A549 (cell line): ENCODE measurements at regions not wholly inside any gene's neighbourhood (a gene's known extent, or its start where the extent isn't known, plus 50 kb on each side); places are given as distances from the start of the nearest gene placed in this dataset.

ENCODE experiments used
- ATAC-seq, 2 experiments: fragments of 200-7000 bp in 1 of 2; fragments of >200 bp in 1 of 2; cut with Nextera tagmentation in 1 of 2; cut with Tn5 transposase in 1 of 2; 3 replicates each; pipeline versions ENCODE4 v1.8.0 to v1.9.1; 2018 to 2020; ENCODE audit warnings: mild to moderate bottlenecking in 1 of 2, moderate library complexity in 1 of 2
- CTCF ChIA-PET: fragments of 300-600 bp; sonication (Branson Sonifier 250); formaldehyde crosslinking; extraction: SDS; loops from one replicate; lab custom pipeline; 2021; ENCODE audit warnings: antibody characterized with exemption, inconsistent platforms; lab: Yijun Ruan, JAX
- POLR2A ChIA-PET: fragments of 350-600 bp; formaldehyde crosslinking; extraction: SDS; loops from one replicate; lab custom pipeline; 2021; ENCODE audit warnings: antibody characterized with exemption, inconsistent platforms; lab: Yijun Ruan, JAX
- DNase-seq, 2 experiments: peaks; one replicate each; pipeline versions ENCODE4 v3.0.0 to v3.0.0-alpha.2; 2011 to 2016; ENCODE audit warnings: low read depth in 1 of 2, low spot score in 1 of 2
- FAIRE-seq: peaks from 2 replicates; lab custom pipeline; 2011; peaks lifted over from hg19 to GRCh38; lab: Jason Lieb, UNC
- H3K27ac ChIP-seq, 2 experiments: fragments of >200 bp; sonication (Bioruptor Twin); formaldehyde crosslinking; 3 replicates each; pipeline ENCODE4 v1.5.1; 2016 to 2017
- H3K4me1 ChIP-seq: fragments of >200 bp; sonication (Bioruptor Twin); formaldehyde crosslinking; 3 replicates; pipeline ENCODE4 v1.6.1; 2016
- H3K4me2 ChIP-seq: fragments of >200 bp; sonication (Bioruptor Twin); formaldehyde crosslinking; 3 replicates; pipeline ENCODE4 v1.6.1; 2016
- H3K4me3 ChIP-seq: fragments of >200 bp; sonication (Bioruptor Twin); formaldehyde crosslinking; 3 replicates; pipeline ENCODE4 v1.5.1; 2016
- H3K9me3 ChIP-seq: fragments of >200 bp; sonication (Bioruptor Twin); formaldehyde crosslinking; 3 replicates; pipeline ENCODE4 v1.6.1; 2016
- CBX8 ChIP-seq: fragments of 200-600 bp; sonication (generic); IDR thresholded peaks from 2 replicates; pipeline ENCODE4 v1.6.1; 2016
- CEBPB ChIP-seq, 2 experiments: fragments of >200 bp in 1 of 2; sonication (Bioruptor Twin) in 1 of 2; formaldehyde crosslinking in 1 of 2; IDR thresholded peaks; 2 replicates each; pipeline ENCODE4 v1.6.1; 2012 to 2016
- CHD2 ChIP-seq: fragments of 150-350 bp; IDR thresholded peaks from 2 replicates; pipeline ENCODE4 v1.6.1; 2014; ENCODE audit warnings: low read length; ENCODE audit not compliant: partially characterized antibody
- CHD4 ChIP-seq: fragments of 200-600 bp; sonication (generic); IDR thresholded peaks from 2 replicates; pipeline ENCODE4 v1.6.1; 2016; ENCODE audit warnings: antibody characterized with exemption, mild to moderate bottlenecking, borderline replicate concordance
- FOSB ChIP-seq: fragments of 250-450 bp; sonication (Bioruptor Pico); IDR thresholded peaks from 2 replicates; pipeline ENCODE4 v1.5.0; 2020; ENCODE audit warnings: mild to moderate bottlenecking, moderate library complexity
- FOSL2 ChIP-seq, 2 experiments: fragments of 450-650 bp in 1 of 2; fragments of >200 bp in 1 of 2; sonication (Bioruptor Twin) in 1 of 2; formaldehyde crosslinking; IDR thresholded peaks; 2 replicates each; pipeline versions ENCODE4 v1.5.0 to v1.6.1; 2016 to 2020; ENCODE audit warnings: mild to moderate bottlenecking in 1 of 2, moderate library complexity in 1 of 2
- FOXS1 ChIP-seq: fragments of 250-450 bp; sonication (Bioruptor Pico); IDR thresholded peaks from 2 replicates; pipeline ENCODE4 v1.5.0; 2020; ENCODE audit warnings: mild to moderate bottlenecking, moderate library complexity
- GATA3 ChIP-seq: IDR thresholded peaks from 2 replicates; pipeline ENCODE4 v1.6.1; 2012; ENCODE audit warnings: borderline replicate concordance
- HDAC2 ChIP-seq: fragments of 200-600 bp; sonication (generic); IDR thresholded peaks from 2 replicates; pipeline ENCODE4 v1.6.1; 2016
- HOXB13 ChIP-seq: fragments of 250-450 bp; sonication (Bioruptor Pico); IDR thresholded peaks from 2 replicates; pipeline ENCODE4 v1.5.0; 2020; ENCODE audit warnings: low read depth, mild to moderate bottlenecking, moderate library complexity
- HOXB5 ChIP-seq: fragments of 250-450 bp; sonication (Bioruptor Pico); IDR thresholded peaks from 2 replicates; pipeline ENCODE4 v1.5.0; 2020; ENCODE audit warnings: mild to moderate bottlenecking, moderate library complexity
- KDM1A ChIP-seq: fragments of 200-600 bp; sonication (generic); IDR thresholded peaks from 2 replicates; pipeline ENCODE4 v1.6.1; 2016; ENCODE audit warnings: low read depth, mild to moderate bottlenecking
- MAZ ChIP-seq: fragments of 150-350 bp; IDR thresholded peaks from 2 replicates; pipeline ENCODE4 v1.6.1; 2014; ENCODE audit warnings: antibody characterized with exemption, low read depth, low read length, borderline replicate concordance
- PHF8 ChIP-seq: fragments of 200-600 bp; sonication (generic); IDR thresholded peaks from 2 replicates; pipeline ENCODE4 v1.6.1; 2016; ENCODE audit warnings: low read depth, mild to moderate bottlenecking, antibody characterized with exemption, moderate library complexity, borderline replicate concordance
- POLR2A ChIP-seq: IDR thresholded peaks from 2 replicates; pipeline ENCODE4 v1.6.1; 2012; ENCODE audit warnings: mild to moderate bottlenecking, low read length
- POLR2AphosphoS2 ChIP-seq: conservative IDR thresholded peaks from 2 replicates; pipeline ENCODE4 v1.6.1; 2012; ENCODE audit warnings: low read length, improper control_type of control experiment, inconsistent platforms
- RARB ChIP-seq: fragments of 250-450 bp; sonication (Bioruptor Pico); IDR thresholded peaks from 2 replicates; pipeline ENCODE4 v1.8.0; 2021; ENCODE audit warnings: mild to moderate bottlenecking, moderate library complexity
- RNF2 ChIP-seq: fragments of 200-600 bp; sonication (generic); IDR thresholded peaks from 2 replicates; pipeline ENCODE4 v1.6.1; 2016; ENCODE audit warnings: low read depth, mild to moderate bottlenecking, antibody characterized with exemption, moderate library complexity, borderline replicate concordance
- SMC3 ChIP-seq: fragments of >200 bp; sonication (Bioruptor Twin); formaldehyde crosslinking; IDR thresholded peaks from 3 replicates; pipeline ENCODE4 v1.6.1; 2018; ENCODE audit warnings: inconsistent platforms
- SREBF2 ChIP-seq: fragments of 450-650 bp; IDR thresholded peaks from 2 replicates; pipeline ENCODE4 v1.6.1; 2014; ENCODE audit warnings: mild to moderate bottlenecking, moderate library complexity
- TP53 ChIP-seq: fragments of 250-450 bp; sonication (Bioruptor Pico); IDR thresholded peaks from 2 replicates; pipeline ENCODE4 v1.5.0; 2021; ENCODE audit warnings: mild to moderate bottlenecking, moderate library complexity
- ZC3H11A ChIP-seq: fragments of 450-650 bp; IDR thresholded peaks from 2 replicates; pipeline ENCODE4 v1.6.1; 2014; ENCODE audit warnings: antibody characterized with exemption, mild to moderate bottlenecking
- ZSCAN20 ChIP-seq: fragments of 250-450 bp; sonication (Bioruptor Pico); IDR thresholded peaks from 2 replicates; pipeline ENCODE4 v1.8.0; 2022; ENCODE audit warnings: mild to moderate bottlenecking, moderate library complexity
- WGBS: methylation state at CpG from one replicate; pipeline ENCODE4 v1.1.6; 2017; ENCODE audit errors: missing lambda C conversion rate; 5-methylcytosine and 5-hydroxymethylcytosine counted together
- TF ChIP-seq, protein P1 (sequence below): fragments of 200-600 bp; sonication (generic); IDR thresholded peaks from 2 replicates; pipeline ENCODE4 v1.6.1; 2016; ENCODE audit warnings: antibody characterized with exemption, mild to moderate bottlenecking, moderate library complexity
- TF ChIP-seq, protein P2 (sequence below): IDR thresholded peaks from 2 replicates; pipeline ENCODE4 v1.6.1; 2012
- TF ChIP-seq, protein P3 (sequence below): fragments of 250-450 bp; sonication (Bioruptor Pico); IDR thresholded peaks from 2 replicates; pipeline ENCODE4 v1.5.0; 2021; ENCODE audit warnings: mild to moderate bottlenecking, moderate library complexity, borderline replicate concordance
- TF ChIP-seq, protein P4 (sequence below): IDR thresholded peaks from 2 replicates; pipeline ENCODE4 v1.6.1; 2012; ENCODE audit warnings: low read depth, borderline replicate concordance

DNA sequence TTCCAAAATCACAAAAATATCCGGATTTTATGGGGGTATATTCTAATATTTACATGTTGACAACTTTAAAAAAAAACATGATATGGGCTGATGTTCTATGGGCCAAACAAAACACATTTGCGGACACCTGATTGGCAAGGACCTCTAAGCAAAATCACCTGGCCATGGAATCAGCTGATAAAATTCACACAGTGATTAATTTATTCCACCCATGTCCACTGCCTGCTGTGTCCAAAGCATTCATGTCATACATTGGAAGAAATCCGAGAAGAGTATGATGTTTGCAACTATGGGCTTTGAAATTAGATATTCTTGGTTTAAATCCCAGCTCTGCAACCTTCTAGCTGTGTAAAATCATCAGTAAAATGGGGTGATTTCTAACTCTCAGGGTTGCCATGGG lies 538.7 kb downstream of the HAPSTR1 start:
- H3K4me1 ChIP-seq: no peaks in the 10 kb centered on the region
- CTCF ChIA-PET: interaction anchor here (2.0 kb wide), 1 partner anchor 18 kb away, joined by 5 read pairs; no protein-coding TSS in a partner anchor
- TF ChIP-seq GATA3 (no peak), RNF2 (no peak), FOSL2 (IDR thresholded peaks at IDR 0.05) (no peak), FOSL2 (CRISPR knock-in tag; IDR thresholded peaks at IDR 0.05) (no peak), HOXB5 (CRISPR knock-in tag) (no peak), CHD2 (no peak), FOSB (no peak), RARB (no peak), FOXS1 (CRISPR knock-in tag) (no peak), HDAC2 (no peak), TP53 (CRISPR knock-in tag) (no peak), CEBPB (IDR thresholded peaks at IDR 0.05) (no peak), KDM1A (no peak), SREBF2 (no peak), SMC3 (no peak)
- TF ChIP-seq, protein P1, sequence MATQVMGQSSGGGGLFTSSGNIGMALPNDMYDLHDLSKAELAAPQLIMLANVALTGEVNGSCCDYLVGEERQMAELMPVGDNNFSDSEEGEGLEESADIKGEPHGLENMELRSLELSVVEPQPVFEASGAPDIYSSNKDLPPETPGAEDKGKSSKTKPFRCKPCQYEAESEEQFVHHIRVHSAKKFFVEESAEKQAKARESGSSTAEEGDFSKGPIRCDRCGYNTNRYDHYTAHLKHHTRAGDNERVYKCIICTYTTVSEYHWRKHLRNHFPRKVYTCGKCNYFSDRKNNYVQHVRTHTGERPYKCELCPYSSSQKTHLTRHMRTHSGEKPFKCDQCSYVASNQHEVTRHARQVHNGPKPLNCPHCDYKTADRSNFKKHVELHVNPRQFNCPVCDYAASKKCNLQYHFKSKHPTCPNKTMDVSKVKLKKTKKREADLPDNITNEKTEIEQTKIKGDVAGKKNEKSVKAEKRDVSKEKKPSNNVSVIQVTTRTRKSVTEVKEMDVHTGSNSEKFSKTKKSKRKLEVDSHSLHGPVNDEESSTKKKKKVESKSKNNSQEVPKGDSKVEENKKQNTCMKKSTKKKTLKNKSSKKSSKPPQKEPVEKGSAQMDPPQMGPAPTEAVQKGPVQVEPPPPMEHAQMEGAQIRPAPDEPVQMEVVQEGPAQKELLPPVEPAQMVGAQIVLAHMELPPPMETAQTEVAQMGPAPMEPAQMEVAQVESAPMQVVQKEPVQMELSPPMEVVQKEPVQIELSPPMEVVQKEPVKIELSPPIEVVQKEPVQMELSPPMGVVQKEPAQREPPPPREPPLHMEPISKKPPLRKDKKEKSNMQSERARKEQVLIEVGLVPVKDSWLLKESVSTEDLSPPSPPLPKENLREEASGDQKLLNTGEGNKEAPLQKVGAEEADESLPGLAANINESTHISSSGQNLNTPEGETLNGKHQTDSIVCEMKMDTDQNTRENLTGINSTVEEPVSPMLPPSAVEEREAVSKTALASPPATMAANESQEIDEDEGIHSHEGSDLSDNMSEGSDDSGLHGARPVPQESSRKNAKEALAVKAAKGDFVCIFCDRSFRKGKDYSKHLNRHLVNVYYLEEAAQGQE: no peak
- TF ChIP-seq, protein P2, sequence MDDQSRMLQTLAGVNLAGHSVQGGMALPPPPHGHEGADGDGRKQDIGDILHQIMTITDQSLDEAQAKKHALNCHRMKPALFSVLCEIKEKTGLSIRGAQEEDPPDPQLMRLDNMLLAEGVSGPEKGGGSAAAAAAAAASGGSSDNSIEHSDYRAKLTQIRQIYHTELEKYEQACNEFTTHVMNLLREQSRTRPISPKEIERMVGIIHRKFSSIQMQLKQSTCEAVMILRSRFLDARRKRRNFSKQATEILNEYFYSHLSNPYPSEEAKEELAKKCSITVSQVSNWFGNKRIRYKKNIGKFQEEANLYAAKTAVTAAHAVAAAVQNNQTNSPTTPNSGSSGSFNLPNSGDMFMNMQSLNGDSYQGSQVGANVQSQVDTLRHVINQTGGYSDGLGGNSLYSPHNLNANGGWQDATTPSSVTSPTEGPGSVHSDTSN: no peak
- TF ChIP-seq, protein P3, sequence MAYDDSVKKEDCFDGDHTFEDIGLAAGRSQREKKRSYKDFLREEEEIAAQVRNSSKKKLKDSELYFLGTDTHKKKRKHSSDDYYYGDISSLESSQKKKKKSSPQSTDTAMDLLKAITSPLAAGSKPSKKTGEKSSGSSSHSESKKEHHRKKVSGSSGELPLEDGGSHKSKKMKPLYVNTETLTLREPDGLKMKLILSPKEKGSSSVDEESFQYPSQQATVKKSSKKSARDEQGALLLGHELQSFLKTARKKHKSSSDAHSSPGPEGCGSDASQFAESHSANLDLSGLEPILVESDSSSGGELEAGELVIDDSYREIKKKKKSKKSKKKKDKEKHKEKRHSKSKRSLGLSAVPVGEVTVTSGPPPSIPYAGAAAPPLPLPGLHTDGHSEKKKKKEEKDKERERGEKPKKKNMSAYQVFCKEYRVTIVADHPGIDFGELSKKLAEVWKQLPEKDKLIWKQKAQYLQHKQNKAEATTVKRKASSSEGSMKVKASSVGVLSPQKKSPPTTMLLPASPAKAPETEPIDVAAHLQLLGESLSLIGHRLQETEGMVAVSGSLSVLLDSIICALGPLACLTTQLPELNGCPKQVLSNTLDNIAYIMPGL (CRISPR knock-in tag): no peak
- H3K9me3 ChIP-seq: no peaks in the 10 kb centered on the region
- FAIRE-seq: no peak
- H3K4me3 ChIP-seq: no peak overlapping the region
- H3K27ac ChIP-seq: no peak overlapping the region
- H3K4me2 ChIP-seq: no peak overlapping the region
- no peak for ATAC-seq
- no peak for DNase-seq
- POLR2A ChIA-PET: no interaction called here
- WGBS: 1% methylated on average over 3 of the region's 3 CpGs

DNA sequence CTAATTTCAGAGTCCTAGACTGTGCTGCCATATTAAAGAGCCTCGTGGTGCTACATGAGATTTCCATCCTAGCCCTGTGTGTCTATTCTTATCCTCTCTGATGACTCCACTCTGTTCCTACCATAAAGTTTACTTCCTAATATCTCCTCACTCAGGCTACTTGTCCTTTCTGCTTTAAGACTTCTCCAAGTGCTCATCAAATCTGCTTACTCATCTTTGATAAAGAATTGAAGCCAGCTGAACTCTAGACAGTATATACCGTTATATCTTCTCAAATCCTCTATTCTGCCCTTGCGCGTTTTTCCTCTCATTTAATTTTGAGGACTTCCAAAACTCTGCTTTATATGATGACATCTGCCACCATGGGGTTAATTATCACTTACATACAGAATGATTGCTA lies 539.5 kb downstream of the HAPSTR1 start:
- WGBS: 42% methylated on average over 4 of the region's 4 CpGs
- H3K4me2 ChIP-seq: no peak overlapping the region
- H3K27ac ChIP-seq: no peak overlapping the region
- POLR2A ChIA-PET: no interaction called here
- no peak for FAIRE-seq
- DNase-seq: no peak
- no peak overlapping the region for H3K4me3 ChIP-seq
- H3K9me3 ChIP-seq: no peaks in the 10 kb centered on the region
- CTCF ChIA-PET: interaction anchor here (2.0 kb wide), 1 partner anchor 17 kb away, joined by 5 read pairs; no protein-coding TSS in a partner anchor
- no peak for ATAC-seq
- no peaks in the 10 kb centered on the region for H3K4me1 ChIP-seq
- TF ChIP-seq, protein P1: no peak
- TF ChIP-seq POLR2A: no peak
- TF ChIP-seq, protein P2: no peak
- no peak for TF ChIP-seq ZSCAN20 (CRISPR knock-in tag)
- no peak for TF ChIP-seq ZC3H11A
- no peak for TF ChIP-seq MAZ
- TF ChIP-seq, protein P4, sequence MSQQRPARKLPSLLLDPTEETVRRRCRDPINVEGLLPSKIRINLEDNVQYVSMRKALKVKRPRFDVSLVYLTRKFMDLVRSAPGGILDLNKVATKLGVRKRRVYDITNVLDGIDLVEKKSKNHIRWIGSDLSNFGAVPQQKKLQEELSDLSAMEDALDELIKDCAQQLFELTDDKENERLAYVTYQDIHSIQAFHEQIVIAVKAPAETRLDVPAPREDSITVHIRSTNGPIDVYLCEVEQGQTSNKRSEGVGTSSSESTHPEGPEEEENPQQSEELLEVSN: no peak
- TF ChIP-seq POLR2AphosphoS2: no peak
- no peak for TF ChIP-seq CHD4
- no peak for TF ChIP-seq HOXB13 (CRISPR knock-in tag)
- no peak for TF ChIP-seq PHF8
- TF ChIP-seq CBX8: no peak
